ENCODE measurements at regions not wholly inside any gene's neighbourhood (a gene's known extent, or its start where the extent isn't known, plus 50 kb on each side); places are given as distances from the start of the nearest gene placed in this dataset.

DNA sequence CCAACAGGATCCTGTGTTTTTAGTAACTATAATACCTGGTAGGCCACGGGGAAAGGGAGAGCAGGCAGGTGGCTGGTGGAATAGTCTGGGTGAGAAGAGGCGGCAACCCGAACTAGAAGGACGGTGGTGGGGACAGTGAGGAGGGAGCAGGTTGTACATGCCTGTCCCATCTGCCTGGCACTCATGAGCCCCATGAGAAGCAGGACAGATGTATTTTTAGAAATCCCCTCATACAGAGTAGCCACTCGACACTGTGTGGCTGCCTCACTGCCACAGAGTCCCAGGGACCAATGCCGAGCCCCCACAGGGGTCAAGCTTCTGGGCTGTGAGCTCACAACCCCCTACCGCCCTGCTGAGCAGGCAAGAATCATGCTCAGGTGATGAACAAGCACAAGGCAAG, 136.6 kb downstream of the SEC61B start:
- TF ChIP-seq, protein P1, sequence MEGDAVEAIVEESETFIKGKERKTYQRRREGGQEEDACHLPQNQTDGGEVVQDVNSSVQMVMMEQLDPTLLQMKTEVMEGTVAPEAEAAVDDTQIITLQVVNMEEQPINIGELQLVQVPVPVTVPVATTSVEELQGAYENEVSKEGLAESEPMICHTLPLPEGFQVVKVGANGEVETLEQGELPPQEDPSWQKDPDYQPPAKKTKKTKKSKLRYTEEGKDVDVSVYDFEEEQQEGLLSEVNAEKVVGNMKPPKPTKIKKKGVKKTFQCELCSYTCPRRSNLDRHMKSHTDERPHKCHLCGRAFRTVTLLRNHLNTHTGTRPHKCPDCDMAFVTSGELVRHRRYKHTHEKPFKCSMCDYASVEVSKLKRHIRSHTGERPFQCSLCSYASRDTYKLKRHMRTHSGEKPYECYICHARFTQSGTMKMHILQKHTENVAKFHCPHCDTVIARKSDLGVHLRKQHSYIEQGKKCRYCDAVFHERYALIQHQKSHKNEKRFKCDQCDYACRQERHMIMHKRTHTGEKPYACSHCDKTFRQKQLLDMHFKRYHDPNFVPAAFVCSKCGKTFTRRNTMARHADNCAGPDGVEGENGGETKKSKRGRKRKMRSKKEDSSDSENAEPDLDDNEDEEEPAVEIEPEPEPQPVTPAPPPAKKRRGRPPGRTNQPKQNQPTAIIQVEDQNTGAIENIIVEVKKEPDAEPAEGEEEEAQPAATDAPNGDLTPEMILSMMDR (IDR thresholded peaks at IDR 0.05) = no peak
- TF ChIP-seq POLR2A (IDR thresholded peaks at IDR 0.05) = no peak
- TF ChIP-seq POLR2AphosphoS5 (IDR thresholded peaks at IDR 0.05) = no peak
